ENCODE measurements at regions not wholly inside any gene's neighbourhood (a gene's known extent, or its start where the extent isn't known, plus 50 kb on each side); places are given as distances from the start of the nearest gene placed in this dataset.

DNA sequence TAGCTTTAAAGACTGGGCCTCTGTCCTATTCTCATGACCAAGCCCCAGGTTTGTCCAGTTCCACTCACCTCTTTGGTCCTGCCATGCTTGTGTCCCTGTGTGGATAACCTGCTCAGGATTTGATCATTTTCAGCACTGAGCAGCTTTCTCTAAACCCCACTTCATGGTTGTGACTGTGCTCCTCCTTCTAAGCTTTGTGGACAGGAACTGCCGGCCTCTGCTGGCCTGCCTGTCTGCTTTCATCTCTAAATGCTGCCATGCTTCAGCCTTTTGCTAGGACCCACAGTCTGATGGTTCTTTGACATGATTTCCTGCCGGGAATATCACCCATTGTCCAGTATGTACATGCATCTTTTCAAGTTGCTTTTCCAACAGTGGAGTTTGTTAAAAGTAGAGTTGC is 53.9 kb upstream of the STXBP6 start:
- intact Hi-C loops (cut with micrococcal nuclease), result no loop called here

GRCh38 chr14:25103271-25103670 is 53.3 kb upstream of the STXBP6 start:
- intact Hi-C loops (cut with micrococcal nuclease), result no loop called here

GRCh38 chr14:25102788-25103187 is 52.8 kb upstream of the STXBP6 start:
- intact Hi-C loops (cut with micrococcal nuclease), result no loop called here

GRCh38 chr14:25101276-25101675 is 51.3 kb upstream of the STXBP6 start:
- intact Hi-C loops (cut with micrococcal nuclease), result no loop called here

Data from T-helper 2 cell treated with Interferon-gamma antibody and Interleukin-4, amounts not matched to agents 100 ng/mL and 5 ng/mL, for 36 hours (primary cell).